Aorta (tissue), 5 donors: ENCODE measurements at regions not wholly inside any gene's neighbourhood (a gene's known extent, or its start where the extent isn't known, plus 50 kb on each side); places are given as distances from the start of the nearest gene placed in this dataset.
A peak's percentile ranks its signal among the peaks of the same experiment; 100 is the strongest.
"Not testable (repeated sequence)": the region's sequence is repeated elsewhere in the genome, so short reads cannot be mapped to it uniquely, and the experiment has no call there.

ENCODE experiments used
- ATAC-seq: fragments of 200-7000 bp; cut with Tn5 transposase; one replicate; pipeline ENCODE4 v1.9.1; 2022; ENCODE audit warnings: moderate library complexity; ENCODE audit not compliant: low FRiP score
- DNase-seq, 2 donors: peaks; one replicate each; pipeline ENCODE4 v3.0.0-alpha.2; 2020
- H3K27ac ChIP-seq, 2 donors: one replicate each; pipeline ENCODE4 v1.5.1; 2013; ENCODE audit warnings: low read length in 2 of 2, mild to moderate bottlenecking in 2 of 2, moderate library complexity in 2 of 2, control low read depth in 1 of 2, inconsistent platforms in 1 of 2, low read depth in 1 of 2
- H3K27me3 ChIP-seq, 2 donors: one replicate each; pipeline ENCODE4 v1.6.1; 2013; ENCODE audit warnings: control low read depth in 1 of 2, low read length in 1 of 2, mild to moderate bottlenecking in 1 of 2, moderate library complexity in 1 of 2; ENCODE audit not compliant: insufficient read depth in 2 of 2, control insufficient read depth in 1 of 2
- H3K36me3 ChIP-seq, 2 donors: one replicate each; pipeline ENCODE4 v1.6.1; 2013; ENCODE audit warnings: control low read depth in 1 of 2, low read length in 1 of 2, mild to moderate bottlenecking in 1 of 2; ENCODE audit not compliant: insufficient read depth in 2 of 2, control insufficient read depth in 1 of 2
- H3K4me1 ChIP-seq, 2 donors: one replicate each; pipeline ENCODE4 v1.6.1; 2013; ENCODE audit warnings: low read length in 2 of 2, control low read depth in 1 of 2, mild to moderate bottlenecking in 1 of 2, moderate library complexity in 1 of 2; ENCODE audit not compliant: insufficient read depth in 2 of 2, control insufficient read depth in 1 of 2
- H3K4me3 ChIP-seq, 2 donors: one replicate each; pipeline ENCODE4 v1.5.1; 2013; ENCODE audit warnings: low read length in 2 of 2, control low read depth in 1 of 2, mild to moderate bottlenecking in 1 of 2
- H3K9me3 ChIP-seq: one replicate; pipeline ENCODE4 v1.6.1; 2013; ENCODE audit warnings: mild to moderate bottlenecking, low read length; ENCODE audit not compliant: control insufficient read depth
- WGBS, 2 donors: extraction: QIAGEN DNeasy Blood & Tissue Kit; methylation state at CpG; one replicate each; pipeline ENCODE4 v1.1.7; 2013; 5-methylcytosine and 5-hydroxymethylcytosine counted together
- intact Hi-C, 2 donors: fragments of 100-400 bp; cut with DNase I; formaldehyde crosslinking; loops; one replicate each; pipeline versions ENCODE4 v1.14.2 to v1.15.0; 2022
- donor health status: healthy with polysubstance abuse.
- donor health status: Bipolar disorder and iron deficiency.
- donor health status: DM: no; HTN: no; CAD: no.
- donor health status: DM: no; HTN: no; CAD: no.
- donor health status: DM: yes; HTN: yes; CAD: no.

- ATAC-seq: no peak
- Histone ChIP-seq H3K27ac (peak overlapping the region; percentile 8 to 97), H3K36me3 (no peaks in the 10 kb centered on the region), H3K9me3 (no peaks in the 10 kb centered on the region), H3K4me3 (no peak overlapping the region), H3K4me1 (peaks cover 5 to 9% of the 10 kb centered on the region in 2 donors), H3K27me3 (no peaks in the 10 kb centered on the region)
- intact Hi-C loops: loop anchor here in 1 of 2 donors (10.0 kb wide), 2 partner anchors 189 to 419 kb away; no protein-coding TSS in a partner anchor
- DNase-seq: peak in 1 of 2 donors; percentile 45
- 91 to 95% methylated on average over 11 of the region's 11 CpGs for WGBS, 2 donors
Observed at GRCh38 chr1:234913771-234914170, 214.9 kb downstream of the TOMM20 start.

DNA sequence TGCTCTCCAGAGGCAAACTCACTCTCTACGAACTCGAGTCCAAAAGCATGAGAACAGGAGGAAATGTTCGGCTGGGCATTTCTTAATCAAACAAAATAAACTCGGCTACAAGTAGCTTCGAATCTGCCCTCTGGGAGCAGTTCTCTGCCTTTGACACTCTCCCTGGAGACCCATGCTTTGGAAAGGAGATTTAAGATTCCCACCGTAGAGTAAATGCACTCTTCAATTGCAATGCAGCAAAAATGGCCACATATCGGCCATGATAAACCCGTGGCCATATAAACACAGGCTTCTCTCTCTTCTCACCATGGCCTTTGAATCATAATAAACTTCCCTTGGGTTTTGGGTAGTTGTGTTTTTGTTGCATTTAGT, 215.4 kb downstream of the TOMM20 start:
- DNase-seq (no peak), ATAC-seq (no peak)
- H3K9me3 ChIP-seq: no peaks in the 10 kb centered on the region
- H3K27me3 ChIP-seq: no peaks in the 10 kb centered on the region
- H3K4me1 ChIP-seq: peaks cover 5 to 9% of the 10 kb centered on the region in 2 donors
- H3K4me3 ChIP-seq: no peak overlapping the region
- intact Hi-C loops: loop anchor here in 1 of 2 donors (10.0 kb wide), 2 partner anchors 188 to 418 kb away; no protein-coding TSS in a partner anchor
- H3K27ac ChIP-seq: peak overlapping the region; percentile 52 to 97
- H3K36me3 ChIP-seq: no peaks in the 10 kb centered on the region
- 9 to 11% methylated on average over 8 of the region's 8 CpGs for WGBS, 2 donors

DNA sequence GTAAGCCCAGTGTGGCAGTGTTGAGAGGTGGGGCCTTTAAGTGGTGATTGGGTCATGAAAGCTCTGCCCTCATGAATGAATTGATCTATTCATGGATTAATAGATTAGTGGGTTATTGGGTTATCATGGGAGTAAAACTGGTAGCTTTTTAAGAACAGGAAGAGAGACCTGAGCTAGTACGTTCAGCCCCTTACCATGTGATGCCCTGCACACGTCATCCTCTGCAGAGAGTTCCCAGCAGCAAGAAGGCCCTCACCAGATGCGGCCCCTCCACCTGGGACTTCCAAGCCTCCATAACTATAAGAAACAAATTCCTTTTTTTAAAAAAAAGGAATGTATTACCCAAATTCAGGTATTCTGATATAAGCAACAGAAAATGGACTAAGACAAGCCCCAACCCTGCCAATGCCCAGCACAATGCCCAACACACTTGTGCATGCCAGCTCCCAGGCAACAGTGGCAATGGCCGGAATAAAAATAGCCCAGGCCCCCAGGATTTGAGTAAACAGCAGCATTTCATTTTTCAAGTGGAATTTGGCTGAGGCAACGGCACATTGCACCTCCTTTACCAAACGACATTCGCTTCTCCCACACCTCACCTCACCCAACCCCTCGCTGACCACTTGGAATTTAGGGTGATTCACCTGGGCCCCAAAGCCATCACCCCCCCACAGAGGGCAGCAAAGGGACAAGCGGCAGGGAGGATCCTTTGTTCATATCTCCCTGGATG, 215.9 kb downstream of the TOMM20 start:
- intact Hi-C loops: loop anchor here in 1 of 2 donors (10.0 kb wide), 2 partner anchors 188 to 418 kb away; no protein-coding TSS in a partner anchor
- peak; percentile 20 for ATAC-seq
- H3K27me3 ChIP-seq: no peaks in the 10 kb centered on the region
- no peaks in the 10 kb centered on the region for H3K9me3 ChIP-seq
- WGBS, 2 donors: 22 to 31% methylated on average over 9 of the region's 9 CpGs
- H3K36me3 ChIP-seq: no peaks in the 10 kb centered on the region
- H3K4me1 ChIP-seq: peaks cover 5 to 9% of the 10 kb centered on the region in 2 donors
- no peak overlapping the region for H3K4me3 ChIP-seq
- DNase-seq: peak in 1 of 2 donors; percentile 65
- H3K27ac ChIP-seq: peak overlapping the region; percentile 52 to 97

- Histone ChIP-seq H3K27me3 (no peaks in the 10 kb centered on the region), H3K4me1 (peaks cover 5 to 9% of the 10 kb centered on the region in 2 donors), H3K27ac (peak overlapping the region; percentile 16 to 97), H3K4me3 (no peak overlapping the region), H3K36me3 (no peaks in the 10 kb centered on the region), H3K9me3 (no peaks in the 10 kb centered on the region)
- WGBS, 2 donors: 66% methylated on average over 8 of the region's 8 CpGs
- intact Hi-C loops: loop anchor here in 1 of 2 donors (10.0 kb wide), 2 partner anchors 187 to 417 kb away; no protein-coding TSS in a partner anchor
- ATAC-seq (peak; percentile 36), DNase-seq (peak in 1 of 2 donors; percentile 63)
Observed at GRCh38 chr1:234911787-234912186, 216.8 kb downstream of the TOMM20 start.

DNA sequence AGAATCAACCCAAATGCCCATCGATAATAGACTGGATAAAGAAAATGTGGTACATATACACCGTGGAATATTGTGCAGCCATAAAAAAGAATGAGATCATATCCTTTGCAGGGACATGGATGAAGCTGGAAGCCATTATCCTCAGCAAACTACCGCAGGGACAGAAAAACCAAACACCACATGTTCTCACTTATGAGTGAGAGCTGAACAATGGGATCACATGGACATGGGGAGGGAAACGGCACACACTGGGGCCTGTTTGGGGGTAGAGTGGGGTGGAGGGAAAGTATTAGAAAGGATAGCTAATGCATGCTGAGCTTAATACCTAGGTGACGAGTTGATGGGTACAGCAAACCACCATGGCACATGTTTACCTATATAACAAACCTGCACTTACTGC, 217.5 kb downstream of the TOMM20 start:
- H3K4me1 ChIP-seq, H3K27ac ChIP-seq, H3K4me3 ChIP-seq, H3K36me3 ChIP-seq, DNase-seq, H3K27me3 ChIP-seq, ATAC-seq, H3K9me3 ChIP-seq: not testable (repeated sequence)
- WGBS, 2 donors: 98 to 99% methylated on average over 5 of the region's 5 CpGs
- intact Hi-C loops: loop anchor here in 1 of 2 donors (10.0 kb wide), 2 partner anchors 186 to 416 kb away; no protein-coding TSS in a partner anchor

GRCh38 chr1:234909851-234910250, 218.8 kb downstream of the TOMM20 start:
- H3K27ac ChIP-seq: no peak overlapping the region
- ATAC-seq: no peak
- intact Hi-C loops: loop anchor here in 1 of 2 donors (10.0 kb wide), 2 partner anchors 185 to 415 kb away; no protein-coding TSS in a partner anchor
- no peaks in the 10 kb centered on the region for H3K36me3 ChIP-seq
- 99% methylated on average over 4 of the region's 4 CpGs for WGBS, 2 donors
- peak in 1 of 2 donors; percentile 10 for DNase-seq
- peaks cover 5 to 6% of the 10 kb centered on the region in 2 donors for H3K4me1 ChIP-seq
- no peak overlapping the region for H3K4me3 ChIP-seq
- H3K27me3 ChIP-seq: no peaks in the 10 kb centered on the region
- no peaks in the 10 kb centered on the region for H3K9me3 ChIP-seq

- WGBS, 2 donors: 95 to 96% methylated on average over 1 of the region's 1 CpG
Observed at GRCh38 chr1:234909307-234909810, 219.3 kb downstream of the TOMM20 start.

GRCh38 chr1:234908571-234908970, 220.1 kb downstream of the TOMM20 start:
- WGBS, 2 donors: 91 to 93% methylated on average over 9 of the region's 9 CpGs
- Histone ChIP-seq H3K4me1 (peaks cover 5 to 6% of the 10 kb centered on the region in 2 donors), H3K27me3 (no peaks in the 10 kb centered on the region), H3K4me3 (no peak overlapping the region), H3K9me3 (no peaks in the 10 kb centered on the region), H3K27ac (no peak overlapping the region), H3K36me3 (no peaks in the 10 kb centered on the region)
- ATAC-seq: no peak
- DNase-seq: peak in 1 of 2 donors; percentile 41
- intact Hi-C loops: no loop called here

More at GRCh38 chr1:234909307-234909810, 219.3 kb downstream of the TOMM20 start:
- peaks cover 5 to 6% of the 10 kb centered on the region in 2 donors for H3K4me1 ChIP-seq
- H3K36me3 ChIP-seq: no peaks in the 10 kb centered on the region
- no peak overlapping the region for H3K4me3 ChIP-seq
- ATAC-seq (no peak), DNase-seq (no peak)
- no peaks in the 10 kb centered on the region for H3K9me3 ChIP-seq
- H3K27me3 ChIP-seq: no peaks in the 10 kb centered on the region
- intact Hi-C loops: no loop called here
- H3K27ac ChIP-seq: no peak overlapping the region
